ENCODE measurements at regions not wholly inside any gene's neighbourhood (a gene's known extent, or its start where the extent isn't known, plus 50 kb on each side); places are given as distances from the start of the nearest gene placed in this dataset.

DNA sequence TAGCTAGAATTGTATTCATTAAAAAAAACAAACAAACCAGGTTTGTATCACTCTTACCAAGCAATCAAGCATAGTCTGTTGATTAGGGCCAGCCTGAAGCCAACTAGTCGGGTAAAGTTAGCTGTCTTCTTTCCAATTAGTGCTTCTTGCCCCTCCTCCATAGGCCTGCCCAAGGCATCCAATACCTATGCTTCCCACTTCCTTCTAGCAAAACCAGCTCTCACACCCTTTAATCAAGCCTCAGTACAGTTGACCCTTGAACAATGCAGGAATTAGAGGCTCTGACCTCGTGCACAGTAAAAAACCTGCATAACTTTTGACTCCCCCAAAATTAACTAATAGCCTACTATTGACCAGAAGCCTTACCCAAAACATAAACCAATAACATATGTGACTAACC, 119.1 kb upstream of the DTNBP1 start:
- no peak for DNase-seq (ENCODE audit: low spot score)
- in situ Hi-C loops (cut with MboI; ENCODE audit: low sequenced_read_pairs, unreplicated experiment), result no loop called here
- TF ChIP-seq, protein P1, sequence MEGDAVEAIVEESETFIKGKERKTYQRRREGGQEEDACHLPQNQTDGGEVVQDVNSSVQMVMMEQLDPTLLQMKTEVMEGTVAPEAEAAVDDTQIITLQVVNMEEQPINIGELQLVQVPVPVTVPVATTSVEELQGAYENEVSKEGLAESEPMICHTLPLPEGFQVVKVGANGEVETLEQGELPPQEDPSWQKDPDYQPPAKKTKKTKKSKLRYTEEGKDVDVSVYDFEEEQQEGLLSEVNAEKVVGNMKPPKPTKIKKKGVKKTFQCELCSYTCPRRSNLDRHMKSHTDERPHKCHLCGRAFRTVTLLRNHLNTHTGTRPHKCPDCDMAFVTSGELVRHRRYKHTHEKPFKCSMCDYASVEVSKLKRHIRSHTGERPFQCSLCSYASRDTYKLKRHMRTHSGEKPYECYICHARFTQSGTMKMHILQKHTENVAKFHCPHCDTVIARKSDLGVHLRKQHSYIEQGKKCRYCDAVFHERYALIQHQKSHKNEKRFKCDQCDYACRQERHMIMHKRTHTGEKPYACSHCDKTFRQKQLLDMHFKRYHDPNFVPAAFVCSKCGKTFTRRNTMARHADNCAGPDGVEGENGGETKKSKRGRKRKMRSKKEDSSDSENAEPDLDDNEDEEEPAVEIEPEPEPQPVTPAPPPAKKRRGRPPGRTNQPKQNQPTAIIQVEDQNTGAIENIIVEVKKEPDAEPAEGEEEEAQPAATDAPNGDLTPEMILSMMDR (IDR thresholded peaks at IDR 0.05; ENCODE audit: borderline replicate concordance, control extremely low read depth, extremely low read depth, insufficient read depth, missing control alignments), result no peak

DNA sequence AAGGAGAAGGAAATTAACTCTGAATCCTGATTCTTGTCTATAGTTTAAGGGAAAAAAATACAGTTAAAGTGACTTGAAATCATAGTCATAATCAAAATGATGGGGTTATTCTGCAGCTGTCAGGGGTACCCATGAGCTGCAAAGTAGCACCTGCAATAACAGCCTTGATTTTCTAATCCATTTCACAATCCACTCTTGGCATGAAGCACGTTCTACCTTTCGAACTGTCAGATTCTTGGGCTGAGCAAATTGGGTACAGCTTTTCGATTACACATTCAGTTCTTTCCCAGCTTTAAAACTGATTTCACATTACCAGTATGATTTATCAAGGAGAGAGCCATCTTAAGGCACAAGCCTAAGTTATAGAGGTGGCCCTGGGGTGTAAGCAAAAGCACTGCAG, 118.5 kb upstream of the DTNBP1 start:
- DNase-seq (ENCODE audit: low spot score), result no peak
- TF ChIP-seq, protein P1 (IDR thresholded peaks at IDR 0.05; ENCODE audit: borderline replicate concordance, control extremely low read depth, extremely low read depth, insufficient read depth, missing control alignments), result no peak
- in situ Hi-C loops (cut with MboI; ENCODE audit: low sequenced_read_pairs, unreplicated experiment), result no loop called here

DNA sequence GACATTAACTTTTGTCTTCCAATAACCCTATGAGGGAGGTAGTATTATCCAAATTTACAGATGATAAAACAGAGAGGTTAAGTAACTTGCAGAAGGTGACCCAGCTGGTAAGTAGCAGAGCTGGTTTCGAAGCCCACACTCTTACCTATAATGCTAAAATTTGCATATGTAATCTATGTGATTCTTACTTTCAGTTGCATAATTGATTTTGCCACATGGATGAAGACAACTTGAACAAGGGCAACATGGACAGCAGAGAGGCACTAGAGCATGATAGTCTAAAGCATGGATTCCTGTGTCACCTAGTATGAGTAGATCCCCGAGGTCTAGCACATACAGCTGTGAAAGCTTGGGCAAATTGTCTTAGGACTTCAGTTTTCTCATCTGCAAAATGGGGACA, 117.6 kb upstream of the DTNBP1 start:
- in situ Hi-C loops (cut with MboI; ENCODE audit: low sequenced_read_pairs, unreplicated experiment), result no loop called here
- no peak for DNase-seq (ENCODE audit: low spot score)
- TF ChIP-seq, protein P1 (IDR thresholded peaks at IDR 0.05; ENCODE audit: borderline replicate concordance, control extremely low read depth, extremely low read depth, insufficient read depth, missing control alignments), result no peak

DNA sequence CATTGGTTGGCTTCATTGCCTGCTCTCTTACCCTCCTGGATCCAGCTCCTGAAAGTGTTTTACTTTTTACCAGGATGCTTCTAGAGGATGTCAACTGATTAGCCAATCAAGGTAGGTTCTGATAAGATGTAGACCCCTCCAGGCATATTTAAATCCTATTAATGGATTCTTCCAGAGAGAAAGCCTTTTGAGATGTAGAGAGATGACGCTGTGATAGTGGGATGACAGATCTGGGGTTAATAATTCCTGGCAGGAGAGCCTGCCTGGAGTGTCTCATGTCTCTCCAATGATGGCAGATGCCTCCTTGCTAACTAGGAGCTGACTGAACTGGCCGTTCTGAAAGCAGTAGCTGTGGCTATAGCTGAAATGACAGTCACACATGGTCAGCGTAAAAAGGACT, 116.9 kb upstream of the DTNBP1 start:
- DNase-seq (ENCODE audit: low spot score), result no peak
- TF ChIP-seq, protein P1 (IDR thresholded peaks at IDR 0.05; ENCODE audit: borderline replicate concordance, control extremely low read depth, extremely low read depth, insufficient read depth, missing control alignments), result no peak
- in situ Hi-C loops (cut with MboI; ENCODE audit: low sequenced_read_pairs, unreplicated experiment), result no loop called here

DNA sequence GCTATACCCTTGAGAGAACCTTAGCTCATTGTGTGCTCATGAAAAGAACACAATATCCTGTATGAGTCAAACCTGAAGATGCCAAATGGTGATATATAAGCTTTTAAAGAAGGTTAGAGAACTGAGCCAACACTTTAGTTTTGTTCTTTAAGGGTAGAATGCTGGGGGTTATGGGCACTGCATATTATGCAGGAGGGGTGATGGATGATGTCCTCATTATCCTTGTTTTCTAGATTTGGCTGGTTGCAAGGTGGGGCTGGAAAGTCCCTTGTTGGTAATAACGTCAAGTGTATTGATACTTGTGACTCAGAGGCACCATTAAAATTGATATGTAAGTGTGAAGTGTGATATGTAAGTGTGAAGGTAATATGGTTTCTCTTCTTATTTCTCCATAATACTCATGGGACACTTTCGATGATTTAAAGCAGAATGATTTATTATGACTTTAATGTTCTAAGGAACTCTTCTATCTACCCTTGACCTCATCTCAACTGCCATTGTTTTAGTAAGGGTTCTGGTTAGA, 113.7 kb upstream of the DTNBP1 start:
- TF ChIP-seq, protein P1 (IDR thresholded peaks at IDR 0.05; ENCODE audit: borderline replicate concordance, control extremely low read depth, extremely low read depth, insufficient read depth, missing control alignments), result no peak
- DNase-seq (ENCODE audit: low spot score), result peak; percentile 21
- in situ Hi-C loops (cut with MboI; ENCODE audit: low sequenced_read_pairs, unreplicated experiment), result no loop called here

DNA sequence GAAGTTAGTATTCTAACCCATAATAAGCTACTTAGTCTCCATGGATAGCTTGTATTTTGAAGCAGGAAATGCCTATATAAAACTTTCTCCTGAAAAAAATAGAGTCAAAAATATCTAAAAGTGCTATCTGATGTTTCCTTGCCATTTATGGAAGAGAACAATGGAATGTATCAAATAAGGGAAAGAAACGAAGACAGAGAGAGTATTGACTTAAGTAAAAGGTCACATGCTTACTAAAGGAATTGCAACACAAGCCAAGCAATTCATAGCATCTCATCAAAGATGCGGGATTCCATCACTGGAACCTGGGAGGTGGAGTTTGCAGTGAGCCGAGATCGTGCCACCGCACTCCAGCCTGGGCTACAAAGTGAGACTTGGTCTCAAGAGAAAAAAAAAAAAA, 112.9 kb upstream of the DTNBP1 start:
- TF ChIP-seq, protein P1 (IDR thresholded peaks at IDR 0.05; ENCODE audit: borderline replicate concordance, control extremely low read depth, extremely low read depth, insufficient read depth, missing control alignments), result no peak
- DNase-seq (ENCODE audit: low spot score), result no peak
- in situ Hi-C loops (cut with MboI; ENCODE audit: low sequenced_read_pairs, unreplicated experiment), result no loop called here

Measured in GM13976 (cell line).